Right ventricle myocardium superior (tissue), 1 donor: ENCODE measurements at regions not wholly inside any gene's neighbourhood (a gene's known extent, or its start where the extent isn't known, plus 50 kb on each side); places are given as distances from the start of the nearest gene placed in this dataset.

Experiments
- ATAC-seq: fragments of 200-7000 bp; cut with Tn5 transposase; one replicate; pipeline ENCODE4 v1.9.1; 2020; ENCODE audit warnings: mild to moderate bottlenecking; ENCODE audit not compliant: poor library complexity
- DNase-seq: peaks from one replicate; pipeline ENCODE4 v3.0.0-alpha.2; 2020
- intact Hi-C: fragments of 100-400 bp; cut with DNase I; formaldehyde crosslinking; loops from one replicate; pipeline ENCODE4 v1.11.2; 2022
- donor health status: DM: no; HTN: yes; CAD: no; lungs with severe emphysema.

DNA sequence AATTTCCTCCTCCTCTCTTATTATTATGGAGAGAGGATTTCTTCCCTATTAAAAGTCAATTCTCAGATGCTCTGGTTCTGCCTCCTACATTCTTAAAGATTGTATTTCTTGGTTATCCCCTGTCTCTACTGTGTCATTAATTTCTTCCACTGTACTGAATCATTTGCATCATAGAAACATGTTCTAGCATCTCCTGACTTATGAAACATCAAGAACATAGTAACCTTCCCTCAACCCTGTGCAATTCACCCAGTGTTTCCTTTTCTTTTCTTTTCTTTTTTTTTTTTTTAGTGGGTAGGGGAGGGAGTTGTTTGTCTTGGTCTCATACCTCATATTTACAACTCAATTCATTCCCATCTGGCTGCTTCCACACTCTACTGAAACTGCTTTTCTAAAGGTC is 288.0 kb upstream of the PLET1 start:
- DNase-seq (no peak), ATAC-seq (no peak)
- intact Hi-C loops: no loop called here

DNA sequence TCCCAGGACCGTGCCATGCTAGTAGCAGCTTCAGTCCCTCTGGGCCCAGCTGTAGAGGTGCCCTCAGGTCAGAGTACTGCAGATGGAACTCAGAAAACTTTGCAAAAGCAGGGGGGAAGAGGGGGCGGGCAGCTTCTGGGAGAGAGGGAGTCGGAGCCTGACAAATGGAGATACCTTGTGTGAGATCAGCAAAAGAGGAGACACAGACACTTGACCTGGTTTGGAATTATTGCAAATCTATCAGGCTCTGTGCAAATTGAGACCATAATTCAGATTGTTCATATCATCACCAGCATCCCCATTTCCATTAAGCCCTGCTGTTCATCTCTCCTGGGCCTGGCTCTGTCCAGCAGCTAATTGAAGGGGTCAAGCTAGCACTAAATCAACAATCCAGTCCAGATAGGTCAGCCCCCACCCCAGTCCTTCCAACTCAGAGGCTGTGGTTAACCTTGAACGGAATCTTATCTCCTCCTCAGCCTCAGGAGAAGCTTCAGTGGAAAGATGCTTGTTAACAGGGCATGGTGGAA is 292.6 kb upstream of the PLET1 start:
- ATAC-seq (no peak), DNase-seq (no peak)
- intact Hi-C loops: no loop called here

DNA sequence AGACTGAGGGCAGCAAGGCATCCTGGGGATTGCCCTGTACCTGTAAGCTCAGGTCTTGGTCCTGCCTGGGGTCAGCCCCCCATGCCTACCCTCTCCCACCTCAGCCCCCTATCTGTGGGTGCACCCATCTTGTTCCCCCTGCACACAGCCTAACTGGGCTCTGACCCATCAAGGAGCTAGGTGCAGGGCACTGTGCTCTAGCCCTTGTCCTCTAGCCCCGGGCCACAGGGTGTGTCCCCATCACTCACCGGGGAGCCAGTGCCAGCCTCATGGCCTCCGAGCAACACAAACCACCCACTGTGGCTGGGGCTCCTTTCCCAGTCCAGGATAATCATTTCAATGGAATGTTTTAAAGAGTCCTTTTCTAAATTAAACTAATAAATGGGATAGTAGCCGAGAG is 293.9 kb upstream of the PLET1 start:
- intact Hi-C loops: no loop called here
- ATAC-seq: no peak
- DNase-seq: no peak

DNA sequence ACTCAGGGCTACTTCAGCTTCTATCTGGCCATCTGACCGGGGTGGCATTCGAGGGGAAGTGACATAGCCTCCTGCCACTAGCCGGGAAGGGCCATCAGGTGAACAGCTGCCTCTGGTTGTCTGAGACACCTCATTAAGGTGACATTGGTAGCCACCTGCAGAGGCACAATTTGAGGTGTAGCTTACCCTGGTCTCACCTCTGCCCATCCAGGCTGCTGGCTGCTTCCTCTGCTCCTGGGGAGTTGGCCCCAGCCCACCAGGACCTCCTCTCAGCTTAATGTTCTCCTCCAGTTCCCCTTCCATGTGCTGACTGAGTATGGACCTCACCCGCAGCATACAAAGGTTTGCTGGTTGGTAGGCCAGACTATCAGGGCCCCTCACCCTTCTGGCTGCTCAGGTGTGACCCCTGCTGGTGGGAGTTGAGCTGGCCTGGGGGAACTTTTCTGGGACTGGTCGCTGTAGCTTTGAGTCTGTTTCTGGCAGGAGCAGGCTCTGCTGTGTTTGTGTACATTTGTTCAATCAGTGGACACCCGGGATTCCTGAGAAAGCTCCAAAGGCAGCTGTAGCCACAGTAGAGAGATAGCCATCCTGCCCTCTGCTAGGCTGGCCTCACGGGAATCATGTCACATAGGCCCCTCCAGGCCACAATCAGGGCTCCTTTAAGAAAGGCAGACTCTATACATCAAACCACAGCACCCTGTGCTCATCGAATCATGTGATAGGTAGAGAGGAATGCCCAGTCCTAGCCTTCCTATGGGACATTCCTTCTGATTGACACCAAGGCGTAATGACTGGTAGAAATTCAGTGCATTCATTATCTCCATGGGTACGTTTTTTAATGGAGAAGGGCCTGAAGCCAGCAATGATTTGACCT is 295.1 kb upstream of the PLET1 start:
- ATAC-seq: peak; percentile 86
- intact Hi-C loops: loop anchor here (5.0 kb wide), 1 partner anchor 263 kb away; no protein-coding TSS in a partner anchor
- peak; percentile 65 for DNase-seq

DNA sequence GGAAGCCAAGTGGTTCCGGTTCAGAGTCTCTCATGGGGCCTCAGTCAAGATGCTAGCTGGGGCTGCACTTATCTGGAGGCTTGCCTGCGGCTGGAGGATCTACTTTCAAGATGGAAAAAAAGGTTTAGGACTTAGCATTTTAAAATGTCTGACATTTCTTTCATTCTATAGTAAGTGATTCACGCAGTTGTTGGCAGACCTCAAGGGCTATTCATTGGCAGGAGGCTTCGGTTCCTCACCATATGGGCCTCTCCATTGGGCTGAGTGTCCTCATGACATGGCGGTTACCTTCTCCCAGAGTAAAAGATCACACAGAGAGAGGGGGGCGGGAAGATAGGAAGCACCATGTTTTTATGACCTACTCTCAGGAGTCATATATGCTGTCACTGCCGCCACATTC is 298.0 kb upstream of the PLET1 start:
- ATAC-seq: no peak
- no peak for DNase-seq
- intact Hi-C loops: loop anchor here (5.0 kb wide), 1 partner anchor 266 kb away; no protein-coding TSS in a partner anchor

DNA sequence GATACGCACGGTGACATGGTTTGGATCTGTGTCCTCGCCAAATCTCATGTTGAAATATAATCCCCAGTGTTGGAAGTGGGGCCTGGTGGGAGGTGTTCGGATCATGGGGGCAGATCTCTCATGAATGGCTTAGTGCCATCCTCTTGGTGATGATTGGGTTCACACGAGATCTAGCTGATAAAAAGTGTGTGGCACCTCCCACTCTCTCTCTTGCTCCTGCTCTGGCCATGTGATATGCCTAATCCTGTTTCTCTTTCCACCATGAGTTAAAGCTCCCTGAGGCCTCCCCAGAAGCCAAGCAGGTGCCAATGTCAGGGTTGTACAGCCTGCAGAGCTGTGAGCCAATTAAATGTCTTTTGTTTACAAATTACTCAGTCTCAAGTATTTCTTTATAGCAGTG is 303.1 kb upstream of the PLET1 start:
- intact Hi-C loops: no loop called here
- ATAC-seq (peak; percentile 34), DNase-seq (no peak)

DNA sequence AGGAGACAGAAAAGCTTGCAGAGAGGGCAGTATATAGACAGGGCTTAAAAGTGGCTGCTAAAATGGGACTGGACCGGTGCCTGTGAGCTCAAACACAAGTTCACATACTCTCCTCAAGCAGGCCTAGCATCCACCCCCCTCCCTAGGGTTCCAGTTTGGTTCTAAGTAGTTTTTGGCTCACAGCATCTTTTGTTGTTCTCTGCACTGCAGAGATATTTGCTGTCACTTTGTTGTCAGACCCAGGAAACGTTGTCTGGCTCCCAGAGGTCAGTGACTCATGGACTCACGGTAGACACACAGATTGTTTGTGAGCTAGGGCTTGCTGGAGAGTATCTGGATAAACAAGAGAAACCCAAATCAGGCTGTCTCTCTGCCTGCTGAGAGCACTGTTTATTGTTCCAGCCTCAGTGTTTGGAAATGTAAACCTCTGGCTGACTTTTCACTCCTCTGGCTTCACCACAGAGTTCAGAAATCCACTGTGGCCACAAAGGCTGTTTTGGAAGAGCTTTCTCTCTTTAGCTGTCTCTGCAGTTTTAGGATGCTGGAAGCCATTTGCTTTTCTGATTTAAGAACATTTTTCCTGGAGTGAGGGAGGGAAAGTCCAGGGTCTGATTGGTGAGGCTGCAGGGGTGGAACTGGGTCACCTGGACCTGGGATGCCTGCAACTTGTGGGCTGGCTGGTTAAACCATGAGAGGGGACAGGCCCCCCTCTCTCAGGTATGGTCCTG is 303.7 kb upstream of the PLET1 start:
- ATAC-seq: peak; percentile 93
- intact Hi-C loops: no loop called here
- peak; percentile 61 for DNase-seq

DNA sequence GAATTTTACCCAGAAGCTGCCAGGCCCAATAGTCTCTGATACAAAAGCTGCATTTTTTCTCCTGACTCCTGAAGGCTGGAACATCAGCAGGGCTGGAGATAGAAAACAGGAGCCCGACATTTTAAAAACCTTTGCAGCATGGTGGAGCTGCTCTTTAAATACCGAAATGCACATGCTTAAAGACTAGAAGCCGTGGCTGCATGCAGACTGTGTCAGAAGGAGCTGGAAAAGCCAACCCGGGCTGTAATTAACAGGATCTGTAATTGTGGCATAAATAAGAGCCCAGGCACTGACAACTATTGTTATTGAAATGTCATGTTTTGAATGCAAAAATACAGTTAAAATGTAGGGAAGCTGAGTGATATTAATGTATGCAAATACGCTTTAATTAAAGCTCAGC is 304.9 kb upstream of the PLET1 start:
- no peak for ATAC-seq
- no peak for DNase-seq
- intact Hi-C loops: no loop called here

DNA sequence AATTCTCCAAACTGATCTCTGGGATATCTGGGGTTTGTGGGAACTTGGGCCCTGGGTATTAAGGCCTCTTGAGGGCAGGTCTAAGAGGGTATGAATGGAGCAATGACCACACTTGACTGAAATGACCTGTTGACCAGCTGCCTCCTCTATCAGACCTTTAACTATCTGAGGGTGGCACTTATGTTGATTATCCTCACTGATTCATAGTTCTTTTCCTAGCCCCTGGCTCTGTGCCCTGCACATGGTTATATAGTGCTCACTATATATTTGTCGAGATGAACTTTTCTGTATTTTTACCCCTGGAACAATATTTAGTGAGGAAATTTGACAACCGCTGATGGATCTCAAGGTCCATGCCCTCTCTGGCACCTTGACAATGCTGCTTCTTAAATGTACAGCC is 305.5 kb upstream of the PLET1 start:
- ATAC-seq (no peak), DNase-seq (no peak)
- intact Hi-C loops: no loop called here

DNA sequence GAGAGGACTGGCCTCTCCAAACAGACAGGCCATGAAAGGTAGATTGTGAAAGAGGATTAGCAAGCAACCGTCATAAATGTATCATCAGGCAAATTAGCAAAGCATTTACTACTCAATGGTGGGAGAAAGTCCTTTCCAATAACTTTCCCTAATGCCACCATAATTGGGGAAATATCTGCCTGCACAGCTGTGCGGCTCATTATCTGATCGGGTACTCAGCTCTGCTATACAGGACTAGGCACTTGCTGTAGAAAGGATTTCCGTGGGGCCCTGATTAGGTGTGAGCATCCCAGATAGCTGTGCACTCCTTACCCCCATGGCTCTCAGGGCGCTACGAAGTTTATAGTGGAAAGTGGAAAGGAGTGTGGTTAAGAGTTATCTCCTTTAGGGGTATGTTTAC is 309.7 kb upstream of the PLET1 start:
- no peak for ATAC-seq
- intact Hi-C loops: no loop called here
- no peak for DNase-seq

DNA sequence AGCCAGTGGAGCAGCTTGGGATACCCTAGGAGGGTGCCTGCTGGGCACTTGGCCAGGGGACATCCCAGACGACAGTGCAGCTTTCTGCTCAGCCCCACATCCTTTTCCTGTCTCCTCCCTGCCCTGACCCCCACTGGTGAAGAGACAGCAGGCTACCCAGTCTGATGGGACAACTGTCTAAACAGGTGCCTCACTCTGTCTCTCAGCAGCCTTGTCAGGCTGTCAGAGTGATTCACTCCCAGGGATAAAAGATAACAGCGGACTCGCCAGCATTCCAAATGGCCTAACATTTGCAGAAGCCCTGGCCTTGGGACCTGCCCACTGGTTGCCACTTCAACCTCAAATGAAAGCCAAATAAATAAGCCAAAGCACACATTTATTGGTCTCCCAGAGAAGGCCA is 318.6 kb upstream of the PLET1 start:
- DNase-seq (no peak), ATAC-seq (peak; percentile 37)
- intact Hi-C loops: no loop called here

DNA sequence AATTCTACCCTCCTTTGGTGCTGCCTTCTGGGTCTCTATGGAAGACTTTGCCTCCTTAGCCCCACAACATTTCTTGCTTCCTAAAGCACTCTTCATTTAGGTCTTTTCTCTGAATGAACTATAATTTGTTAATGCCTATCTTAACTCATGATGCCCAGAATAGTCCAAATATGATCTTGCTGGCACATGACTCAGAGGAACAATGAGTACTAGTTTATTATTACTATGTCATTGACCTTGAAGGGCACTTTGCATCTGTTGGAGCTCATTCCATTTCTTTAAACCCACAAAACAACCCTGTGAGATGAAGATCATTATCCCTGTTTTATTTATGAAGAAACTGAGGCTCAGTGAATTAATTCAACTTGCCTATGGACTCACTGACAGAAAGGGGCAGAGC is 320.2 kb upstream of the PLET1 start:
- intact Hi-C loops: loop anchor here (10.0 kb wide), 2 partner anchors 204 to 534 kb away; no protein-coding TSS in a partner anchor
- DNase-seq: no peak
- ATAC-seq: peak; percentile 76

DNA sequence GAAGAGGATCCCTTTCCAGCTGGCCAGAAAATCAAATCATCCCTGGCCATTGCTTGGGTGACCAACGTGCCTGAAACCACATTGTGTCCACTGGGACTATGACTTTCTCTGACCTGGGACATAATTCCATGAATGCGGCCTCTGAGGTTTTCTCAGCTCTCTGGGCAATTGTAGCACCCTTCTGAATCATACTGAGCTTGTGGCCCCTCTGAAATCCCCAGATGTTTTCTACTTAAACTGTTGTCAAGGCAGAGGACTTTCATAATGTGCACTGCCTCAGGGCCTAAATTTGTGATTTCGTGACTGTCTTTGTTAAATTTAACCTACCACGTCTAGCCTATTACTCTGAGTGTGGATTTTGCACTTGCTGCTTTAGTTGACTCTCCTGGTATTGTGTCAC is 321.1 kb upstream of the PLET1 start:
- intact Hi-C loops: loop anchor here (10.0 kb wide), 2 partner anchors 203 to 533 kb away; no protein-coding TSS in a partner anchor
- DNase-seq (no peak), ATAC-seq (peak; percentile 8)

DNA sequence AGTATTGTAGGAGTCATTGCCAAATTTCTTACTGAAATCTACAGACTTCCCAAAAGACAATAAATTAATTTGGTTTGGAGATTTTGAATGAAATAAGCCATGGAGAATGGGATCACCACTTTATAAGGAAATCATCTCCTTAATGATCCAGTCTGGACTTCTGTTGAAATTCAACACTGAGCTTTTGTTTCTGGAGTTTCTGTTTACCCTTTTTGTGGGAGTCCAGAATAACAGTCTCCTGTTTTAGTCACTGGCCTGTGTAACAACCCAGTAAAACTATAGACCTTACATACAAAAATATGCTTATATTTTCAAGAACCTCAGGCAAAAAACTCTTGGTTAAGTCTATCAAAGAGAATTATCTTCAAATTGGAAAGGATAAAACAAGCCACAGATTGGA is 321.7 kb upstream of the PLET1 start:
- ATAC-seq: no peak
- intact Hi-C loops: loop anchor here (10.0 kb wide), 2 partner anchors 202 to 532 kb away; no protein-coding TSS in a partner anchor

DNA sequence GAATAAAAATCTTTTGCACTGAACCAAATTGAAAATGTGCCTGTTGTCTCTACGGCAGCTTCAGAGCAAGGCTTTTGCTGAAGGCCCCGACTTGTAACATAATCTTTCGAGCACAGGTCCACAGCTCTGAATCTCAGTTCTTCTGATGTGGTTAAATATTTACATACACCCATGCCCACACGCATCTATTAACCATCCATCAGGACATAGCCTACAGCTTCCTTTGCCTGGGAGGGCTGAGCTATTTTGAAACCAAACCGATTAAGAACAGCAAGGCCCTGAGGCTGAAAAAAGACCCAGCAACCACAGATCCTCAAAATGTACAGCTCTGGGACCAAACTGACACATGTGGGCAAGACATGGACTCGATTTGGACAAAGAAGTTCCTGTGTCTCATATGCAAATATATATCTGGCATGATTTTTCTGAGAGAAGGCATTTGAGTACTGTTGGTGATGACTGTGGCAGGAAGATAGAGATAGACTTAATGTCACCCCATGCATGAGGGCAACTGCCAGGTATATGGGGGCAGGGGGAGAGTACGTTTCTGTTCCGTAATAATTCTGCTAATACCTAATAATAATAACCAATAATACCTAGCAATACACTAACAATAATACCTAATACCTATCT is 322.7 kb upstream of the PLET1 start:
- DNase-seq: no peak
- ATAC-seq: no peak
- intact Hi-C loops: loop anchor here (10.0 kb wide), 2 partner anchors 201 to 531 kb away; no protein-coding TSS in a partner anchor

More for the DNA sequence above, 321.7 kb upstream of the PLET1 start:
- no peak for DNase-seq

DNA sequence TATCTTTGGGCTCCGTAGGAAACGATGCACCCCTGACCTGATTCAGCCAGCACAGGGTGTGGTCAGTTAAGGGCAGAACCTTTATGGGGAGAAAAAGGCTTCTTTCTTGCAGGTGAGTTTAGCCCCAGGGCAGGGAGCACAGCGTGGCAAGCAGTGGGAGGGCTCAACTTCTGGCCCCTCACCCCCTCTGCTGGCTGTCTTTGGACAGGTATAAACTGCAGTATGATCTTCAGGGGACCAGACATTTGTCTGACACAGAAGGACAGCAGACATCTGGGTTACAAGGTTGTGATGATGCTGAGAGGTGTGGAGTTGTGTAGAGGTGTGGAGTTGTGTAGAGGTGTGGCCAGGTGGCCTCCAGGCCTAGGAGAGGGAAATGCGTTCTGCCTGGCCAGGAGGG is 324.0 kb upstream of the PLET1 start:
- intact Hi-C loops: loop anchor here (5.0 to 10.0 kb wide), 3 partner anchors 200 to 703 kb away; no protein-coding TSS in a partner anchor
- no peak for ATAC-seq
- no peak for DNase-seq

DNA sequence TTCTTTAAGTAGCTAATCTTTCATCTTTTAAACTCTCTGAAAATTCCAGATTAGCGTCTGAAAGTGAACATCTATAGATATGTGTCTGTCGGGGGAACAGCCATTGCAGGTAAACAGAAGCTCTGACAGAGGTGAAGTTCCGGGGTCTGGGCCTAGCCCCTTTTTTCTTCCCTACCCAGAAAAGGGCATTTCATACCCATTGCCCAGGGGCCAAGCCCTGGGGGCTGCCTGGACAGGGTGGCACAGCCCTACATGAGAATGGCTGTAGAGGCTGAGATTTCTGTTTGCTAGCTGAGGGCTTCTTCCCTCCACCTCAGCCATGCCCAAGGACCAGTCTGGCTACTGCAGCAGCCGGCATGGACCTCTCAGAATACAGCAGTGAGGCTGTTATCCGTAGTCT is 327.0 kb upstream of the PLET1 start:
- ATAC-seq: no peak
- no peak for DNase-seq

DNA sequence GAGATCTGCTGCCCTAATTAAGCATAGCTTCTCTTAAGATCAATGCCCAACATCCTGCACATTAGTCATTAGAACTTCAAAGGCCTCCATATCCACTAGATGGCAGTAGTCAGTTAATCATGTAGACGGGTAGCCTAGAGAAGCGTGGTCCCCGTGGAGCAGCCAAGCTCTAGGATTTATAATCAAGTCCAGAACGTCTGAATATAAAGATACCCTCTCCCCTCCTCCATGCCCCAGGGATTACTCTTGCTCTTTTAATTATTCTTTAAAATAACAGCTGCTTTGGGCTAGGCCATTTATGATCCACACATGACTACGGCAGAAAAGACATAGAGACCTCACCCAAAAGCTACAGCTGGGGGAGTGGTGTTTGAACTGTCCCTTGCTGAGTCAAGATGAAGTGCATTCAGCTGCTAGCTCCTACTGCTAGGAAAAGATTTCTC is 327.6 kb upstream of the PLET1 start:
- peak; percentile 94 for ATAC-seq
- intact Hi-C loops: loop anchor here (5.0 to 10.0 kb wide), 3 partner anchors 197 to 699 kb away; no protein-coding TSS in a partner anchor
- peak; percentile 72 for DNase-seq

More for the DNA sequence above, 327.0 kb upstream of the PLET1 start:
- intact Hi-C loops: loop anchor here (5.0 to 10.0 kb wide), 3 partner anchors 197 to 700 kb away; no protein-coding TSS in a partner anchor

DNA sequence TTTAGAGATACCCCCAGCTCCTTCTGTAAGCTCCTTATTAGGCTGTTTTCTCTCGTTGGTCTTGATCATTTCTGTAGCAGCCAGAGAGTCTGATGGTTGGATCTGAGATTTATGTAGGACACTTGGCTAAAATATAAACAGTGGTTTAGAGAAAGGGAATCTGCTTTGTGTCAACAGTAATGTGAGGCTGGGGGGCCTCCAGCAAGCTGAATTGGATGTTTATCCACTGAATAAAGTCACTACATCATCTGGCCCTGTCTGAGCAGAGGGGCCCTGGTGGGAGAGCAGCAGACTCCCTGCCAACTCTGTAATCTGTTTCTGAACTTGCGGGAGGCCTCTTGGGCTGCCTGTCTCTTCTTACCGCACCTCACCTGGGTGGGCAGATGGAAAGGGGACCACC is 328.5 kb upstream of the PLET1 start:
- DNase-seq: no peak
- intact Hi-C loops: loop anchor here (5.0 to 10.0 kb wide), 3 partner anchors 196 to 698 kb away; no protein-coding TSS in a partner anchor
- ATAC-seq: no peak
